ENCODE measurements at regions not wholly inside any gene's neighbourhood (a gene's known extent, or its start where the extent isn't known, plus 50 kb on each side); places are given as distances from the start of the nearest gene placed in this dataset.

DNA sequence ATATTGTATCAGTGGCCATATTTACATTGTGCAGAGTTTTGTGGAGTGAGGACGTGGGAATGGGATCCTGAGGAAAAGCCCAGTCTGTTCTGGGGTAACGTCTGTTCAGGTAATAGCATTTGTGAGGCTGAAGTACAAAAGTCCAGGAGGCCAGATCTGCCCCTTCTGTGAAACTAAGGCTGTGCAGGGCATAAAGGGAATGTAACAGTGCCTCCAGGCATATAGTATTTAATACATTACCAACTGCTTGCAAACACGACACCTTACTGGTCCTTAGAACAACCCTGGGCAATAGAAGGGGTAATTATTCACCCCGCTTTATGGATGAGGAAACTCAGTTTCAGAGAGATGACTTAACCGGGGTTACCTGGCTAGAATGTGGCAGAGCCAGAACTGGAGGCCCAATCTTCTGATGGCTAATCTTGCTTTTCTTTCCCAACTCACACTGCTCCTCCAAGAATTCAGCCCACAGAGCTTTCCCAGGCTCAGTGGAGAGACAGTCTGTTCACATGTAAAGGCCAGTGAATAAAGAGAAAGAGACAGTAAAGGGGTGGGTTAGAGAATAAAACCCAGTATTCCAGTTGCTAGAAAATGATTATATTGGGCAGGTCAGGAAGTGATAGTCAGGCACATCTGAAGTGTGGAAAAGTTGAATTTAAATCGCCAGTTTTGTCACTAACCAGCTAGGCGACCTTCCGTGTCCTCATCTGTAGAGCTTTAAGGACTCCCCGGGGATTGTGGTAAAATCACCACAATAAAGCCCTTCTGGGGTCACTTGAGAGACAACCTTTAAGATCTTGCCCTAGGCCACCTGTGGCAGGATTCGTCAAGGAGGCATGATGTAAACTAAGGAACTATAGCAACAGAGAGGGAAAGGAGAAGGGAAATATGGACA is 280.7 kb upstream of the CITED2 start:
- no peak for DNase-seq

DNA sequence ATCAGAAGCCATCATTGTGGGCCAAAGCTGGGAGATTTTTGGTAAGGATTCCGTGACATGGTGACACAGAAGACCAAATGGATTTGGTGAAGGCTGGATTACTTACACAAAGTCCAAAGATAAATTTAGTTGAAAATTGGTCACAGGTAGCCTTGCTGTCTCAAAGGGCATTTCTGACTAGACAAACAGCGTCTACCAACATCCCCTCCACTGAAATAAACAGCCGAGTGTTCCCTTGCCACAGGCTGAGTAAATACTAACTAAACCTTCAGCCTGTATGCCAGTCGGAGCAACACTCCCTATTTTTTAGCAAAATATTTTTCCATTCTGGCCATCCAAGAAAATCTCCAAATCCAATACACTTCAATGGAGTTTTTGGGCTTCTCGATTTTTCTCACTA is 279.9 kb upstream of the CITED2 start:
- no peak for DNase-seq

DNA sequence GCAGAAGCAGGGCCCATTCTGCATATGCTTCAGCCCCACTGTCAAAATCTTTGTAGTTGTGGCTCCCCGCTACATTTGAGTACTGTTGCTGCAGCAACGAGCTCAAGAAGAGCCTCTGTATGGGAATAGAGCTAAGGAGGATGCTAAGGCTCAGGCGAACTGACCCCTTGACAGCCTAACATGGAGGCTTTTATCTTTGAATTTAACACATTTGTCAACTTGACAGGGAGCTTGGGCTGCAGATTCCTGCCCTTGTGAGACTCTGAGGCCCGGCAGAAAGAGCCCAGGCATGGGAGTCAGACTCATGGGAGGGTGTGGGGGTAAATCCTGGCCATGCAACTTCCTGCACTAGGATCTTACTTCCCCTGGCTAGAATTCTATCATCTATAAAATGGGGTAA is 278.7 kb upstream of the CITED2 start:
- no peak for DNase-seq

DNA sequence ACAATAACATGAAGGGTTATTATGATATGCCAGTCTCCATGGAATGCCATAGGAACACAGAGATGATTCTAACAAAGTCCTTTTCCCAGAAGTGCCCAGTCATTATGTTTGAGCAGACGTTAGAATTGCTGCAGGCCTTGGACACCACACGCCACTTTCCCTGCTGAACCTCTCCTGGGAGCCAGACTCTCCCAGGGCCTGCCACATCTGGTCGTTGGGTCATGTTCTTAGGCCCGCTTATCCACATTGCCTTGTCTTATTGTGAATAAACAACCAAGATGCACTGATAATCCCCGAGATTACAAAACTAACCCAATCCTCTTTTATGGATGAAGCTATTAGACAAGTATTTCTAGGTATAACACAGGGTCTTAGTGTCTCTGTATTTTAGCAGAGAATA is 276.5 kb upstream of the CITED2 start:
- no peak for DNase-seq

DNA sequence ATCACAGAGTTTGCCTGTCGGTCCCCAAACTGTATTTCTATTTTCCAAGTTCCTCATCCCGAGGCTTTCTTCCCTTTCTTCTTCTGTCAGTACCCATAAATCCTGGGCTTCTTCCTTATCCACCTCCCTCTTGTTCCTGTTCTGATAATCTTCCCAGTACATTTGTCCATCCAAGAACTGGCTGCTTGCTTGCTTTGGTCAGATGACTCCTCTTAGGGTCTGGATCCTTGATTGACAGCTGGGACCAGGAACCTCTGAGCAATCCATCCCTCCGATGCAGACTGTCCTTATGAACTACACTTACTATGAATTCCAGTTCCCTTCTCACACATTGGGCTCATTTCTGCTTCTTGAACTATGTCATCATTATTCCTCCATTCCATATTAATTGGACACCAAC is 275.3 kb upstream of the CITED2 start:
- DNase-seq, result no peak

DNA sequence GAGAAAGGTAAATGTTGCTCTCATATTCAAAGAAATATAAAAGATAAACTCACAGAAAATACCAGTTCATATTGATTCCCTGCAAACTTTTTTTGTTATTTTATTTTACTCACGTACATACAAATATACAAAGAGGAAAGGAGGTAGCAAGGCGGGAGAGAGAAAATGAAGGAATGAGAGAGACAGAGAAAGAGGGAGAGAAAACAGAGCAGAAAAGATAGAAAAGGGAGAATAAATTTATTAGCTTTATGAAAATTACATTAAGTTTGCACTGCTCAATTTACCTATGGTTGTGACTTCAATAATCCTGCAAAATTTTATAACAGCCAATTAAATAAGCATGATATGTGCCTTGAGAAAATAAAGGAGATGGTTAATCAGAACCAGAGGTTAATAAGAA is 274.7 kb upstream of the CITED2 start:
- DNase-seq, result no peak

GRCh38 chr6:139648430-139649000 is 274.1 kb upstream of the CITED2 start:
- no peak for DNase-seq

- DNase-seq, result no peak
Observed at GRCh38 chr6:139647841-139648240, 273.4 kb upstream of the CITED2 start.

- no peak for DNase-seq
Observed at GRCh38 chr6:139647016-139647415, 272.6 kb upstream of the CITED2 start.

DNA sequence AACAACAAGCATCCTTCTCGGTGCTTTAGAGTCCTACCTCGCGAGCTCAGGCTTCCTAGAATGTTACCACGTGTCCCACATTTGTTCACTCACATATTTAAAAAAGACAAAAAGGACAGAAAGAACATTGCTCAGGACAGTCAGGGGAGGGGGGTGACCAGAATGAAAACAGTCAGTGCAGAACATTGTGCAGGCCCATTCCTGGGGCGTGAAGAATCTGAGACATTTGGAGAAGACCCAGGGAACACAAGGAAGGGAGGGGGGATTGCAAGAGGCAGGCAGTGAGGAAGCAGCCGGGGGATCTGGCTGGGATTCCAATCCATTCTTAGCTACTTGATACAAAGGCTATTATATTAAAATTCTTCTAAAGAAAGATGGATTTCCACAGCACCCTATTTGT is 270.4 kb upstream of the CITED2 start:
- no peak for DNase-seq

- no peak for DNase-seq
Observed at GRCh38 chr6:139643986-139644385, 269.5 kb upstream of the CITED2 start.

DNA sequence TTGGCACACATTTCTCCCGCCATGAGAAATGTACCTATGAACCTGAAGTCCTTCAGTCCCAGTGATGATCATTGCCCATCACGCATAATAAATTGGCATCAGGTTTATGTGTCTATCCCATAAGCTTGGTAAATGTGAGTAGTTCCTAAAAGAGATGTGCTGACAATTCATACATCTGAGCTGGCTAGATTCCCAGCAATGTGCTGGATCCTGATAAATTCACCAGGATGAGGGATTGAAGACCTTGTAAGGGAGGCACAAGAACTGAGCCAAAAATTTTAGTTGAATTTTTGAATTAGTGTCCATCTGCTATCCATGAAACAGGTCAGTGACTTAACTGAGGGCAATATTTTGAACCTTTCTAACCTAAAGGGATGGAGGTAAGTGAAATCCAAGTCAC is 267.9 kb upstream of the CITED2 start:
- DNase-seq, result no peak

GRCh38 chr6:139641376-139641775 is 266.9 kb upstream of the CITED2 start:
- DNase-seq, result no peak

- DNase-seq, result no peak
Observed at GRCh38 chr6:139640921-139641320, 266.5 kb upstream of the CITED2 start.

DNA sequence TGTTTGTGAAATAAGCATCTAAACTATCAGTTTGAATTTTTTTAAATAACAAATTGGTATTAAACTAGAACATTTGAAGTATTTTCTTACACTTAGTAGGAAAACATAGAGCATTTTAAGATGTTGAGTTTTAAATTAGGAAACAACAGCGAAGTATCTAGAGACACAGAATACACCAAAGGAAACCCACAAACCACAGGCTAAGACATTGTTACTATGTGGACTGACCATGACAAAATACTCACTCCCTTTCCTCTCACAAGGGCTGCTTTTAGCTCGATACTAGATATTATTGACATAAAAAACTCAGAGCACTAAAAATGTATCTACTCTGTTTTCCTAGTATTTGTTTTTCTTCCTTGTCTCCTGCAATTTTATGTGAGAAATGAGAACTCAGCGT is 266.0 kb upstream of the CITED2 start:
- no peak for DNase-seq

GRCh38 chr6:139639507-139639906 is 265.1 kb upstream of the CITED2 start:
- DNase-seq, result no peak

- DNase-seq, result no peak
Observed at GRCh38 chr6:139638179-139638941, 263.9 kb upstream of the CITED2 start.

GRCh38 chr6:139637766-139638165 is 263.3 kb upstream of the CITED2 start:
- no peak for DNase-seq

DNA sequence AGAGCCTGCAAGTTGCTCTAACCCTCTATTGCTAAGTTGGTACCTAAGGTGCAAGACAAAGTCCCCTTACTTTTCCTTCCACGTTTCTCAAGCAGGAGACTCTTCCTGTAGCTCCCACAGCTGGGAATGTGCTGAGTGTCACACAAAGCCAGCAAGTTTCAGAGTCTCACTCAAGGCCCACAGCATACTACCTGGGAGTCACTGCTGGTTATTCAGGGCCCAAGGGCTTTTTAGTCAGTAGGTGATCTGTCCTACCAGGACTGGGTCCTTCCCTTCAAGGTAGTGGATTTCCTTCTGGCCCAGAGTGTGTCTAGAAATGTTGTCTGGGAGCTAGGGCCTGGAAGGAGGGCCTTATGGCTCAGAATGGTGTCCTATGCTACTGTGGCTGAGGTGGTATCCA is 261.9 kb upstream of the CITED2 start:
- DNase-seq, result no peak

- DNase-seq, result no peak
Observed at GRCh38 chr6:139635401-139636130, 261.1 kb upstream of the CITED2 start.

GRCh38 chr6:139632840-139633239 is 258.4 kb upstream of the CITED2 start:
- no peak for DNase-seq

DNA sequence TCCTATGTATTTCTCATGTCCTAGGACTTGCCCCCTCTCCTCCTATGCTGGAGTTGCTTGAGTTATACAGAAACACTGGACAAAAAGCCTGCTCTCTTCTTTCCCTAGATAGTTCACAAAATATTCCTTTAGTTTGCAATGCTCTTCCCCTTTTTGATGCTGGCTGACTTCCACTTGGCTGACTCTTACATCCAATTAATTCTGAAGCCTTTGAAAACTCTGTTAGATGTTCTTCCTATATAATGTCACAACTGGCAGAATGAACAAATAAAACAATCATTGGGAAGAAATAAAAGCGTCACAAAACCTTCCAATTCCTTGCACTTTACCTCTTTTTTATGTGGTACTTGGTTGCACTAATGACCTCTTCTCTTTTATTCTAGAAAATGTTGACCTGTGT is 253.8 kb upstream of the CITED2 start:
- no peak for DNase-seq

DNA sequence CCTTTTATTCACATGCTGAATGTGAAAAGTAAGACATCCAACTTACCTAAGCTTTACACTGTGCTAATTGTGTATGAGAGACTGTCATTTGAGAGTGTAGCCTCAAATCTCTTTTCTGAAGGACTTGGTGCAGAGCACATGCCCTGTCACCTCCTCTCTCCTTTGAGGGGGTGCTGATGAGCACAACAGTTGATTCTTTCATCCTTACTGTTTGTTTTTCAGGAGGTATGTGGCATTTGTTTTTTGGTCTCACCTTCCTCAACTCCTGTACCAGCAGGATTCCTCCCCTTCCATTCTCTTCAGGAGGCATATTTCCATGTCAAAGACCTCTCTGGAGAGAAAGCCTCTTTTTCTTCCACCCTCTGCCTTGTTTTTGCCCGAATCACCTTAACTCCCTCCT is 252.6 kb upstream of the CITED2 start:
- no peak for DNase-seq
